Panc1 (cell line): ENCODE measurements at regions not wholly inside any gene's neighbourhood (a gene's known extent, or its start where the extent isn't known, plus 50 kb on each side); places are given as distances from the start of the nearest gene placed in this dataset.

Experiments
- CTCF ChIP-seq: fragments of 450-650 bp; IDR thresholded peaks from 2 replicates; pipeline ENCODE4 v1.5.1; 2017; ENCODE audit warnings: mild to moderate bottlenecking
- POLR2AphosphoS5 ChIP-seq: IDR thresholded peaks from 2 replicates; pipeline ENCODE4 v1.6.1; 2012; ENCODE audit warnings: mild to moderate bottlenecking, low read depth, low read length, moderate library complexity
- REST ChIP-seq, 2 experiments: IDR thresholded peaks; 2 replicates each; pipeline ENCODE4 v1.6.1; 2011 to 2012; ENCODE audit warnings: low read depth in 2 of 2, control low read depth in 1 of 2, low read length in 1 of 2, mild to moderate bottlenecking in 1 of 2, moderate library complexity in 1 of 2; ENCODE audit not compliant: insufficient read depth in 1 of 2
- SIN3A ChIP-seq: IDR thresholded peaks from 2 replicates; pipeline ENCODE4 v1.6.1; 2012; ENCODE audit warnings: low read depth, mild to moderate bottlenecking, low read length, moderate library complexity, borderline replicate concordance; ENCODE audit not compliant: insufficient read depth
- TCF7L2 ChIP-seq: IDR thresholded peaks from 2 replicates; pipeline ENCODE4 v1.6.1; 2011; ENCODE audit warnings: mild to moderate bottlenecking, low read depth, low read length, inconsistent platforms

GRCh38 chr3:106302451-106303221 is 433.8 kb upstream of the CBLB start:
- TF ChIP-seq CTCF (no peak), POLR2AphosphoS5 (no peak), REST (IDR thresholded peaks at IDR 0.05; ENCODE audit: insufficient read depth in 1 of 2, low read depth in 2 of 2, low read length in 1 of 2) (no peak), SIN3A (no peak), TCF7L2 (no peak)
